Endothelial cell (in vitro differentiated cells): ENCODE measurements at regions not wholly inside any gene's neighbourhood (a gene's known extent, or its start where the extent isn't known, plus 50 kb on each side); places are given as distances from the start of the nearest gene placed in this dataset.

Source experiments
- DNase-seq: peaks from one replicate; pipeline ENCODE4 v3.0.0; 2021; ENCODE audit warnings: low spot score
- H3K27ac Mint-ChIP-seq: one replicate; pipeline ENCODE4 v1.8.0; 2021; ENCODE audit warnings: mixed read lengths, inconsistent platforms; ENCODE audit not compliant: unreplicated experiment
- H3K27me3 Mint-ChIP-seq: one replicate; pipeline ENCODE4 v1.8.0; 2021; ENCODE audit warnings: mild to moderate bottlenecking, moderate library complexity, mixed read lengths, inconsistent platforms; ENCODE audit not compliant: unreplicated experiment
- H3K36me3 Mint-ChIP-seq: one replicate; pipeline ENCODE4 v1.8.0; 2021; ENCODE audit warnings: mild to moderate bottlenecking, low read depth, mixed read lengths, inconsistent platforms; ENCODE audit not compliant: unreplicated experiment
- H3K4me1 Mint-ChIP-seq: one replicate; pipeline ENCODE4 v1.8.0; 2021; ENCODE audit warnings: mild to moderate bottlenecking, mixed read lengths, inconsistent platforms; ENCODE audit not compliant: unreplicated experiment
- H3K4me3 Mint-ChIP-seq: one replicate; pipeline ENCODE4 v1.8.0; 2021; ENCODE audit warnings: mild to moderate bottlenecking, mixed read lengths, inconsistent platforms; ENCODE audit not compliant: unreplicated experiment
- H3K9me3 Mint-ChIP-seq: one replicate; pipeline ENCODE4 v1.8.0; 2021; ENCODE audit warnings: mixed read lengths, inconsistent platforms; ENCODE audit not compliant: unreplicated experiment
- TF ChIP-seq, protein P1 (sequence below): fragments of 200-600 bp; sonication (generic); IDR thresholded peaks from one replicate; pipeline ENCODE4 v1.5.0; 2021; ENCODE audit warnings: antibody characterized with exemption; ENCODE audit not compliant: unreplicated experiment

DNA sequence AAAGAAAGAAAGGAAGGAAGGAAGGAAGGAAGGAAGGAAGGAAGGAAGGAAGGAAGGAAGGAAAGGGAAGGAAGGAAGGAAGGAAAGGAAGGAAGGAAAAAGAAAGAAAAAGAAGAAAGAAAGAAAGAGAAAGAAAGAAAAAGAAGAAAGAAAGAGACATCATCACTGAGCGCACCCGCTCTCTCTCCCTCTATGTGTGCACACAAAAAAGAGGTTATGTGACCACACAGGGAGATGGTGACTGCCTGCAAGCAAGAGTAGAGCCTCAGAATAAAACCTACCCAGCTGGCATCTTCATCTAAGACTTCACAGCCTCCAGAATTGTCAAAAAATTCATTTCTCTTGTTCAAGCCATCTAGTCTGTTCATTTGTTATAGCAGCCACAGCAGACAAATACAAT lies 1307.4 kb upstream of the ACVR2A start:
- Mint-ChIP-seq H3K4me1 (peaks cover 21% of the 10 kb centered on the region), H3K27ac (no peak overlapping the region), H3K36me3 (peaks cover 4% of the 10 kb centered on the region)

DNA sequence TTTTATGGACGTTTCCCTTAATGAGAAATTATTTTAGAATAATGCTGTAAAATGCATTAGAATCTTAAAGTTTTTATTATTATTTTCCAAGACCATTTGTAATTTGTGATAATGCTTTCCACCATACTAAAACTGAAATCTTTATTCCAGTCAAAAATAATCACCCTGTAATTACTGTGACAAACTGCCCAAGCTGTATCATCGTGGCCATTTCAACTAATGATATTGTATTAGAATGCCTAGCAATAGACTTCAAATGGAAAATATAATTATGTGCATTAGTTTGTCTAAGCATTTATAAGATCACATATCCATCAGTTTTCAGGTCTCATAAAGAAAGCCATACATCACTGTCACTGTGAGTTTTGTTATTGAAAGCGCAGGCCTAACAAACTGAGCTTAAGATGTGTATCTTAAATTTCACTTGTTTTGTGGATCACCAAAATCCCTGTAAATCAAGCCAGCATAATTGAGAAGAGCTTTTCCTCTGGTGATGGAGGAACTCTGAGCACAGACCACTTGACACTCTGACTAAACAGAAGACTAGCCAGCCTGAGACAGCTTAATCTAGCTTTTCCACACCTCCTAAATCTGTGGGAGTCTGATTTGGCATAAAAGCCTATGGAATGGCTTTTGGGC lies 1312.2 kb upstream of the ACVR2A start:
- Mint-ChIP-seq H3K9me3 (no peaks in the 10 kb centered on the region), H3K4me1 (peaks cover under 1% of the 10 kb centered on the region), H3K36me3 (peaks cover 4% of the 10 kb centered on the region), H3K4me3 (no peak overlapping the region), H3K27ac (no peak overlapping the region), H3K27me3 (peaks cover 3% of the 10 kb centered on the region)
- no peak for DNase-seq
- TF ChIP-seq, protein P1, sequence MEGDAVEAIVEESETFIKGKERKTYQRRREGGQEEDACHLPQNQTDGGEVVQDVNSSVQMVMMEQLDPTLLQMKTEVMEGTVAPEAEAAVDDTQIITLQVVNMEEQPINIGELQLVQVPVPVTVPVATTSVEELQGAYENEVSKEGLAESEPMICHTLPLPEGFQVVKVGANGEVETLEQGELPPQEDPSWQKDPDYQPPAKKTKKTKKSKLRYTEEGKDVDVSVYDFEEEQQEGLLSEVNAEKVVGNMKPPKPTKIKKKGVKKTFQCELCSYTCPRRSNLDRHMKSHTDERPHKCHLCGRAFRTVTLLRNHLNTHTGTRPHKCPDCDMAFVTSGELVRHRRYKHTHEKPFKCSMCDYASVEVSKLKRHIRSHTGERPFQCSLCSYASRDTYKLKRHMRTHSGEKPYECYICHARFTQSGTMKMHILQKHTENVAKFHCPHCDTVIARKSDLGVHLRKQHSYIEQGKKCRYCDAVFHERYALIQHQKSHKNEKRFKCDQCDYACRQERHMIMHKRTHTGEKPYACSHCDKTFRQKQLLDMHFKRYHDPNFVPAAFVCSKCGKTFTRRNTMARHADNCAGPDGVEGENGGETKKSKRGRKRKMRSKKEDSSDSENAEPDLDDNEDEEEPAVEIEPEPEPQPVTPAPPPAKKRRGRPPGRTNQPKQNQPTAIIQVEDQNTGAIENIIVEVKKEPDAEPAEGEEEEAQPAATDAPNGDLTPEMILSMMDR: no peak

More for the DNA sequence above, 1307.4 kb upstream of the ACVR2A start:
- TF ChIP-seq, protein P1: no peak
- H3K4me3 Mint-ChIP-seq: no peak overlapping the region
- H3K27me3 Mint-ChIP-seq: peaks cover 5% of the 10 kb centered on the region
- no peak for DNase-seq
- no peaks in the 10 kb centered on the region for H3K9me3 Mint-ChIP-seq

DNA sequence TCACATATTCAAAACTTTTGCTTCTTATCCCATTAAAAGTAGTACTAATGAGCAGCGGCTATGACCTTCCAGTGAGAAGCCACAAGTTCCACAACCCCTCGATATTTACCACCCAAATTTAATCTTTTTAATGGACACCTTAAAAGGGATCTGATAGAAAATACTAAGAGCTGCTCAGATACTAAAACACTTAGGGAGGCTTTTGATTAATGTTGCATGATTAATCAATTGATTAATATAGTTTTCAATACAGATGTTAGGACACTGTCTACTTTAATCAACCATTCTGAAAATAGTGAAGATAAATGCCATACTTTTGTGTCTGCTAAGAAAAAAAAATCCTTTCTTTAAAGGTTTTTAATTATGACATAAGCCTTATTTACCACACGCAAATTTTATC lies 1312.8 kb upstream of the ACVR2A start:
- Mint-ChIP-seq H3K36me3 (peaks cover 4% of the 10 kb centered on the region), H3K27ac (no peak overlapping the region), H3K9me3 (no peaks in the 10 kb centered on the region), H3K4me3 (no peak overlapping the region), H3K4me1 (no peaks in the 10 kb centered on the region), H3K27me3 (peaks cover 3% of the 10 kb centered on the region)
- TF ChIP-seq, protein P1: no peak
- no peak for DNase-seq

DNA sequence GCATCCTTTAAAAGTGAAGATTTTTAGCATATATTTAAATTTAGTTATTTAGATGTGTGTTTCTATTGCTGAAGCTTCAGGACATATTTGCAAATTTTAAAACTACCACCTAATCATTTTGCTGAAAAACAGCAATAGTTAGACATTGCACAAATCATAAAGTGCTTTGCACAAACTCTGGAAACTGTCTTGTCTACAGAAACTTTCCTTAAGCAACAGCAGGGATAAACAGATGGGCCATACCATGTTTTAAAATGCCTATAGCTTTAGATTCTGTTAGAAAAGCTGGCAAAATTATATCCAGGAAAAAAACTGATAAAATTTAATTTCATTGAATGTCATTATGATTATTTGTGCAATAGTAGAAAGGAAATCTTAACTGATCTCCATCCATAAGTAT lies 1313.9 kb upstream of the ACVR2A start:
- H3K27me3 Mint-ChIP-seq: peaks cover under 1% of the 10 kb centered on the region
- TF ChIP-seq, protein P1: no peak

DNA sequence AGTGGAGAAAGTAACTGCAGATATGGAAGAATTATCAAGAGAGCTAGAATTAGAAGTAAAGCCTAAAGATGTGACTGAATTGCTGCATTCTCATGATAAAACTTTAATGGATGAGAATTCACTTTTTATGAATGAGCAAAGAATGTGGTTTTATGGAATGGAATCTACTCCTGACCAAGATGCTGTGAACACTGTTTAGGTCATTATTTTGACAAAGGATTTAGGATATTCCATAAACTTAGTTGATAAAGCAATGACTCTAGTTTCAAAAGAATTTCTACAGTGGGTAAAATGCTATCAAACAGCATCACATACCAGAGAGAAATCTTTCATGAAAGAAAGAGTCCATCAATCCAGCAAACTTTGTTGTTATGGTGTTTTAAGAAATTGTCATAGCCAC lies 1317.7 kb upstream of the ACVR2A start:
- DNase-seq: no peak
- TF ChIP-seq, protein P1: no peak
- H3K27me3 Mint-ChIP-seq: no peaks in the 10 kb centered on the region

More for the DNA sequence above, 1313.9 kb upstream of the ACVR2A start:
- H3K9me3 Mint-ChIP-seq: no peaks in the 10 kb centered on the region
- H3K36me3 Mint-ChIP-seq: no peaks in the 10 kb centered on the region
- H3K4me3 Mint-ChIP-seq: no peak overlapping the region
- H3K4me1 Mint-ChIP-seq: no peaks in the 10 kb centered on the region
- DNase-seq: no peak
- no peak overlapping the region for H3K27ac Mint-ChIP-seq

More for the DNA sequence above, 1317.7 kb upstream of the ACVR2A start:
- H3K4me1 Mint-ChIP-seq: no peaks in the 10 kb centered on the region
- H3K36me3 Mint-ChIP-seq: no peaks in the 10 kb centered on the region
- H3K27ac Mint-ChIP-seq: no peak overlapping the region
- H3K4me3 Mint-ChIP-seq: no peak overlapping the region
- no peaks in the 10 kb centered on the region for H3K9me3 Mint-ChIP-seq
